ENCODE measurements at regions not wholly inside any gene's neighbourhood (a gene's known extent, or its start where the extent isn't known, plus 50 kb on each side); places are given as distances from the start of the nearest gene placed in this dataset.

GRCh38 chr4:4787421-4787820 lies 72.0 kb upstream of the MSX1 start:
- Histone ChIP-seq H3K9me3 (no peaks in the 10 kb centered on the region), H3K27ac (no peak overlapping the region), H3K4me1 (no peaks in the 10 kb centered on the region), H3K4me3 (no peak overlapping the region), H3K27me3 (no peaks in the 10 kb centered on the region), H3K36me3 (no peaks in the 10 kb centered on the region)
- DNase-seq (ENCODE audit: low spot score in 2 of 2) = no peak
- TF ChIP-seq, protein P1, sequence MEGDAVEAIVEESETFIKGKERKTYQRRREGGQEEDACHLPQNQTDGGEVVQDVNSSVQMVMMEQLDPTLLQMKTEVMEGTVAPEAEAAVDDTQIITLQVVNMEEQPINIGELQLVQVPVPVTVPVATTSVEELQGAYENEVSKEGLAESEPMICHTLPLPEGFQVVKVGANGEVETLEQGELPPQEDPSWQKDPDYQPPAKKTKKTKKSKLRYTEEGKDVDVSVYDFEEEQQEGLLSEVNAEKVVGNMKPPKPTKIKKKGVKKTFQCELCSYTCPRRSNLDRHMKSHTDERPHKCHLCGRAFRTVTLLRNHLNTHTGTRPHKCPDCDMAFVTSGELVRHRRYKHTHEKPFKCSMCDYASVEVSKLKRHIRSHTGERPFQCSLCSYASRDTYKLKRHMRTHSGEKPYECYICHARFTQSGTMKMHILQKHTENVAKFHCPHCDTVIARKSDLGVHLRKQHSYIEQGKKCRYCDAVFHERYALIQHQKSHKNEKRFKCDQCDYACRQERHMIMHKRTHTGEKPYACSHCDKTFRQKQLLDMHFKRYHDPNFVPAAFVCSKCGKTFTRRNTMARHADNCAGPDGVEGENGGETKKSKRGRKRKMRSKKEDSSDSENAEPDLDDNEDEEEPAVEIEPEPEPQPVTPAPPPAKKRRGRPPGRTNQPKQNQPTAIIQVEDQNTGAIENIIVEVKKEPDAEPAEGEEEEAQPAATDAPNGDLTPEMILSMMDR (IDR thresholded peaks at IDR 0.05) = no peak
- intact Hi-C loops (cut with DNase I) = no loop called here

- TF ChIP-seq, protein P1 (IDR thresholded peaks at IDR 0.05) = no peak
- no peak overlapping the region for H3K4me3 ChIP-seq
- intact Hi-C loops (cut with DNase I) = no loop called here
- H3K27me3 ChIP-seq = no peaks in the 10 kb centered on the region
- H3K4me1 ChIP-seq = no peaks in the 10 kb centered on the region
- H3K27ac ChIP-seq = no peak overlapping the region
- no peak for DNase-seq (ENCODE audit: low spot score in 2 of 2)
- no peaks in the 10 kb centered on the region for H3K9me3 ChIP-seq
- H3K36me3 ChIP-seq = no peaks in the 10 kb centered on the region
Measured at GRCh38 chr4:4784379-4784778, 75.1 kb upstream of the MSX1 start.

GRCh38 chr4:4783847-4784246 lies 75.6 kb upstream of the MSX1 start:
- no peaks in the 10 kb centered on the region for H3K4me1 ChIP-seq
- intact Hi-C loops (cut with DNase I) = no loop called here
- no peak overlapping the region for H3K27ac ChIP-seq
- no peak overlapping the region for H3K4me3 ChIP-seq
- no peaks in the 10 kb centered on the region for H3K27me3 ChIP-seq
- H3K36me3 ChIP-seq = no peaks in the 10 kb centered on the region
- no peaks in the 10 kb centered on the region for H3K9me3 ChIP-seq
- no peak for DNase-seq (ENCODE audit: low spot score in 2 of 2)
- TF ChIP-seq, protein P1 (IDR thresholded peaks at IDR 0.05) = no peak

DNA sequence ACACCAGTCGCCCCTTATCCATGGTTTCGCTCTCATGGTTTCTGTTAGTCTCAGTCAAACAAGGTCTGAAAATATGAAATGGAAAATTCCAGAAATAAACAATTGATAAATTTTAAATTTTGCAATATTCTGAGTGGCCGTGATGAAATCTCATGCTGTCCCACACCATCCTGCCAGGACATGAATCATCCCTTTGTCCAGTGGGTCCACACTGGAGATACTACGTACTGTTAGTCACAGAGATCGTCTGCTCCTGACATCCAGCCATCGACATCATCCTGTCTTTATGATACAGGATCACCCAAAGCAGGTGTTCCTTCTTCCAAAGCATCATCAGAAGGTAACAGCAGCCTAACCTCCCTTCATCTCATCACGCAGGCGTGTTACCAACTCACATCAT lies 76.5 kb upstream of the MSX1 start:
- TF ChIP-seq, protein P1 (IDR thresholded peaks at IDR 0.05) = no peak
- H3K4me3 ChIP-seq = no peak overlapping the region
- no peaks in the 10 kb centered on the region for H3K27me3 ChIP-seq
- DNase-seq (ENCODE audit: low spot score in 2 of 2) = no peak
- H3K36me3 ChIP-seq = no peaks in the 10 kb centered on the region
- H3K9me3 ChIP-seq = no peaks in the 10 kb centered on the region
- H3K4me1 ChIP-seq = no peaks in the 10 kb centered on the region
- intact Hi-C loops (cut with DNase I) = no loop called here
- H3K27ac ChIP-seq = no peak overlapping the region

DNA sequence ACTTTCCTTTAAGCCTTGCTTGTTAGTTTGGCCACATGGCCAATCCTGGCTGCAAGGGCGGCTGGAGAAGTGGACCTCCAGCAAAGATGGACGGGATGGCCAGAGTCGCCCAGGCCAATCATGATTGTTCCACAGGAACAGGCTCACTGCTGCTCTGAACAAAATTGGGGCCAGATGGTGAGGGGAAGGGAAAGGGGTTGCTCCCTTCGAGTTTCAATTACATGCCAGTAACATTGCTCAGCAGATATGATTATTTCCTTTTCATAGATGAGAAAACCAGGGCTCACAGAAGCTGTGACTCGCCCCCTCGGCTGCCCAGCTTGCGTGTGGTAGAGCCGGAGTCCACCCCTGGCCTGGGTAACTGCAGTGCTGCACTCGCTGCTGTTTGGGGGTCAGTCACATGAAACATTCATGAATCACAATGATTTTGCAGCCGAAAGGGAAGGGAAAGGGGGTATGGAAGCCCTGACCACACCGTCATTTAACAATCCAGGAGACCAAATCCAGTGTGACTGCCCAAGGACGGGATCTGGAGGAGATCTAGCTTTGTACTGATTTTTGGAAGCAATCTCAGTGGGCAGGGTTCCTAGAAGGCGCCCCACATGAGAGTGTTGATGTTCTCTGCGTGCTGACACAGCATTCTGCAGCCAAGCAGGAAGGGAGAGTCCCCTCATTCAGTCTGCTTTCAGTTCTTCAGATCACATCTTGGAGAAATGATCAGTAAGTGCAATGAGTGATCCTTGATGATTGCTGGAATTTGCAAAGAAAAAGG lies 77.3 kb upstream of the MSX1 start:
- Histone ChIP-seq H3K4me1 (no peaks in the 10 kb centered on the region), H3K4me3 (no peak overlapping the region), H3K27me3 (no peaks in the 10 kb centered on the region), H3K36me3 (no peaks in the 10 kb centered on the region), H3K9me3 (no peaks in the 10 kb centered on the region), H3K27ac (no peak overlapping the region)
- DNase-seq (ENCODE audit: low spot score in 2 of 2) = no peak
- intact Hi-C loops (cut with DNase I) = no loop called here
- TF ChIP-seq, protein P1 (IDR thresholded peaks at IDR 0.05) = no peak
